ENCODE measurements at regions not wholly inside any gene's neighbourhood (a gene's known extent, or its start where the extent isn't known, plus 50 kb on each side); places are given as distances from the start of the nearest gene placed in this dataset.

DNA sequence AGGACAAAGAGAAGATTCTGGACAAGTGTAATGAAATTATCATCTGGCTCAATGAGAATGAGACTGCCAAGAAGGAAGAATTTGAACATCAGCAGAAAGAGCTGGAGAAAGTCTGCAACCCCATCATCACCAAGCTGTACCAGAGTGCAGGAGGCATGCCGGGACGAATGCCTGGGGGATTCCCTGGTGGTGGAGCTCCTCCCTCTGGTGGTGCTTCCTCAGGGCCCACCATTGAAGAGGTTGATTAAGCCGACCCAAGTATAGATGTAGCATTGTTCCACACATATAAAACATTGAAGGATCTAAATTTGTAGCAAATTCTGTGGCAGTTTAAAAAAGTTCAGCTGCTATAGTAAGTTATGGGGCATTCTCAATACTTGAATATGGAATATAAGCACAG, 174.3 kb upstream of the CCND2 start:
- H3K36me3 Mint-ChIP-seq (ENCODE audit: low read depth): no peaks in the 10 kb centered on the region
- H3K9me3 Mint-ChIP-seq: no peaks in the 10 kb centered on the region
- no peak overlapping the region for H3K4me3 Mint-ChIP-seq
- no peak for DNase-seq
- H3K4me1 Mint-ChIP-seq: no peaks in the 10 kb centered on the region
- ATAC-seq: no peak
- no peak overlapping the region for H3K27ac Mint-ChIP-seq
- H3K27me3 Mint-ChIP-seq: no peaks in the 10 kb centered on the region

DNA sequence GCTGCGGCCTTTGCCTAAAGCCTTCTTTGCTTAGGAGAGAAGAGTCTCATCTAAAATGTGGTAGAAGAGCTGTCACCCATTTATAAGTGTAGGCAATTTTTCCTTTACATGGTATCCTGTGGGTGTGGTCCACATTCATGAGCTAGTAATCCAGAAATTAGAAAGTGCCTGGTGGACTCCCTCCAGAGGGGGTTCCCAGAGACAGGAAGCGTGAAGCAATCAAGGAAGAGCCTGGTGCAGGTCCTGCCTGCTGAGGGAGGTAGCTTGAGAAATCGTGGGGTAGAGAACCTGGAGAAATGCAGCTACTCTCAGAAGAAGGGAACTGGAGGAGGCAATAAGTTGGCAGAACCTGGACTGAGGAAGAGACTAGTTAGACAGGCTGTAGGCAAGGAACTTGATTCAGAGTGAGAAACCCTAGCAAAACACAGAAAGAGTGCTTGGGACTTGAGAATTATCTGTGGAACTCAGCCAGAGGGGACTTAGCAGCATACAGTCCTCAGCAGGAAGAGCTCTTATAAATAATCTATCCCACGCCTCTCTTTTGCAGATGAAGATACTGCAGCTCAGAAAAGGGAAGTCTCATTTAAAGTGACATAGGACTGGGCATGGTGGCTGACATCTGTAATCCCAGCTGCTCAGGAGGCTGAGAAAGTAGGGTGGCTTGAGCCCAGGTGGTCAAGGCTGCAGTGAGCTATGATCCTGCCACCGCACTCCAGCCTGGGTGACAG, 182.4 kb upstream of the CCND2 start:
- H3K4me3 Mint-ChIP-seq: no peak overlapping the region
- H3K4me1 Mint-ChIP-seq: peaks cover 11% of the 10 kb centered on the region
- peaks cover 4% of the 10 kb centered on the region for H3K27me3 Mint-ChIP-seq
- no peak overlapping the region for H3K27ac Mint-ChIP-seq
- ATAC-seq: no peak
- DNase-seq: no peak
- no peaks in the 10 kb centered on the region for H3K36me3 Mint-ChIP-seq (ENCODE audit: low read depth)
- no peaks in the 10 kb centered on the region for H3K9me3 Mint-ChIP-seq

GRCh38 chr12:4089956-4090355, 183.6 kb upstream of the CCND2 start:
- no peak for ATAC-seq
- Mint-ChIP-seq H3K36me3 (ENCODE audit: low read depth) (no peaks in the 10 kb centered on the region), H3K4me1 (peaks cover 14% of the 10 kb centered on the region), H3K4me3 (no peak overlapping the region), H3K27ac (no peak overlapping the region), H3K27me3 (peaks cover 4% of the 10 kb centered on the region), H3K9me3 (no peaks in the 10 kb centered on the region)
- no peak for DNase-seq

- H3K27me3 Mint-ChIP-seq: peaks cover 4% of the 10 kb centered on the region
- H3K4me1 Mint-ChIP-seq: peaks cover 14% of the 10 kb centered on the region
- H3K9me3 Mint-ChIP-seq: no peaks in the 10 kb centered on the region
- H3K36me3 Mint-ChIP-seq (ENCODE audit: low read depth): no peaks in the 10 kb centered on the region
- H3K4me3 Mint-ChIP-seq: no peak overlapping the region
- no peak overlapping the region for H3K27ac Mint-ChIP-seq
- ATAC-seq (no peak), DNase-seq (no peak)
These were observed 184.4 kb upstream of the CCND2 start for GRCh38 chr12:4089121-4089606.

DNA sequence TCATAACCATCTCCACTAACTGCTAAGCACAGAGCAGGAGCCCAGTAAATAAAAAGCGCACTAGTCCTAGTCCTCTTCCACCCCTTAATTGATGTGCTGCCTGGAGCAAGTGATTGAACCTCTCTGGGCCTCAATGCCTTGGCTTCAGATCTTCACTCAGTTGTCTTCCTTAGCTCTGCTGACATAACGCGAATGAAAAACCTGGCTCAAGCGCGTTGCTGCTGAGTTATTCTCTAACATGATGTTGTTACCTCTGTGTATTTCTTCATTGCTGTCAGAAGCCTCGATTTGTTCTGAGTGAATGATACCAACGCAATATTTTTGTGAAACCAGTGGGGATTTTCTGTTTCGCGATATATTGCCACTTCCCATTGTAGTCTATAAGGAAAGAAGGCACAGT, 185.1 kb upstream of the CCND2 start:
- no peak for DNase-seq
- no peaks in the 10 kb centered on the region for H3K9me3 Mint-ChIP-seq
- no peak for ATAC-seq
- H3K36me3 Mint-ChIP-seq (ENCODE audit: low read depth): no peaks in the 10 kb centered on the region
- H3K4me1 Mint-ChIP-seq: peaks cover 14% of the 10 kb centered on the region
- no peak overlapping the region for H3K27ac Mint-ChIP-seq
- peaks cover 3% of the 10 kb centered on the region for H3K27me3 Mint-ChIP-seq
- no peak overlapping the region for H3K4me3 Mint-ChIP-seq

DNA sequence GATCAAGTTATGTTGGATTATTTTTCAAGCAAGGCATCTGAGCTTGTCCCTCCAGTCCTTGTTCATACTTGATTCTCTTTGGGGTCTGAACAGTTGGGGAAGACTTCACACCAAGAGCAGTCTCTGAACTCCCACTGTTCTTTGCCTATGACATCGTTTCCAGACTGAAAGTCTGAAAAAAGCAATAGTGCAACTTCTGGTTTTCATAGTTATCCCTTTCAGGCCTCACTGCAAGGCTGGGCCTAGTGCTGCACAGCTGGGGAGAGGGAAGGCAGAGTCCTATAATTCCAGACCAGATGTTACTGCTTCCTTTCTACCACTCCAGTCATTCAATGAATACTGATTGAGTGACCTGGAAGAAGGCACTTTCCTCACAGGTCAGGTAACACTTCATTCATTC, 187.1 kb upstream of the CCND2 start:
- H3K9me3 Mint-ChIP-seq: no peaks in the 10 kb centered on the region
- no peaks in the 10 kb centered on the region for H3K27me3 Mint-ChIP-seq
- peaks cover 14% of the 10 kb centered on the region for H3K4me1 Mint-ChIP-seq
- H3K36me3 Mint-ChIP-seq (ENCODE audit: low read depth): no peaks in the 10 kb centered on the region
- ATAC-seq: peak; percentile 59
- no peak overlapping the region for H3K27ac Mint-ChIP-seq
- DNase-seq: no peak
- H3K4me3 Mint-ChIP-seq: no peak overlapping the region

DNA sequence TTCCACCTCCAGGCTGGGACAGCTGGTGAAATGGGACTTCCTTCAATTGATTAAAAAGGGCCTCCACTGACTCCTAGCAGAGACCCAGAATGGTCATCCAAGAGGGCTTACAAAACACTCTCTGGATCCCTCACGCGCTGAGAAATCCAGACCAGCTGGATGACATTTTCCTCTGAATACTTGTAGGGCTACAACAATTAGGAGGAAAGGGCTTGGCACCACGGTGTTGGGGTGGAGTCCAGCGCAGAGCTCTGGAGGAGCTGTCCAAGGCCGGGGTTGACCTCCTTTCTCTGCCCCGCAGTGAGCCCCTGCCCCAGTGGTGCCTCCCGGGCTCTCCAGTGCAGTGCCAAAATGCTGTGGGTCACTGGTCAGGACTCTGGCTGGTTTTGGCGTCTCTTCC, 189.0 kb upstream of the CCND2 start:
- Mint-ChIP-seq H3K4me3 (no peak overlapping the region), H3K36me3 (ENCODE audit: low read depth) (no peaks in the 10 kb centered on the region)

DNA sequence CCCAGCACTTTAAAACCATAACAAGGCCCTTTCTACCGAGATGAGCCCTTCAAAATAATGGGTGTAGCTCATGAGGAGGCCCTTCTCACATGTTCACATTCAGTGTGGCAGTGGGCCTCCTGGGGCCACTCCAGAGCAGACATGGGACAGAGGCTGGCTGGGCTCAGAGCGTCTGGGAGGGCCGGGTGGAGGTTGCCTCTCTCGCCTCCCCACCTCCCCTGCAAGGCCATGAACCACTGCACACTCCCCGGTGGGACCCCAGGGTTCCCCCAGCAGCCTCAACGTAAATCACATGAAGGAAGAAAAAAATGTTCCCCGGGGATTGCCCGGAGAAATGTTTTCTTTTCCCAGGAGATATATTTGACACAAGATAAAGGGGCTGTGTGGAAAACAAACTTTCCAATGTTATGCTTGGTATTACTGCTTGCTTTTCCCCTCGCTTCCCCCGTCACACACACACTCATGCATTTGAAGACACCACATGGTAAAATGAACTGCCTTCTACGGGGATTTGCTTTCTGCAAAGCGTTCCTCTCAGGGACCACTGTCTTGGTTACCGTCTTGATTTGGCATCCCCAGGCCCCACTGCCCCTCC, 190.7 kb upstream of the CCND2 start:
- H3K4me1 Mint-ChIP-seq: peaks cover 9% of the 10 kb centered on the region
- H3K36me3 Mint-ChIP-seq (ENCODE audit: low read depth): no peaks in the 10 kb centered on the region
- no peaks in the 10 kb centered on the region for H3K9me3 Mint-ChIP-seq
- no peak overlapping the region for H3K4me3 Mint-ChIP-seq
- H3K27ac Mint-ChIP-seq: no peak overlapping the region
- ATAC-seq: no peak
- no peaks in the 10 kb centered on the region for H3K27me3 Mint-ChIP-seq
- no peak for DNase-seq

More for the DNA sequence above, 189.0 kb upstream of the CCND2 start:
- no peaks in the 10 kb centered on the region for H3K9me3 Mint-ChIP-seq
- no peak for DNase-seq
- no peak for ATAC-seq
- H3K4me1 Mint-ChIP-seq: peaks cover 8% of the 10 kb centered on the region
- no peaks in the 10 kb centered on the region for H3K27me3 Mint-ChIP-seq
- no peak overlapping the region for H3K27ac Mint-ChIP-seq

DNA sequence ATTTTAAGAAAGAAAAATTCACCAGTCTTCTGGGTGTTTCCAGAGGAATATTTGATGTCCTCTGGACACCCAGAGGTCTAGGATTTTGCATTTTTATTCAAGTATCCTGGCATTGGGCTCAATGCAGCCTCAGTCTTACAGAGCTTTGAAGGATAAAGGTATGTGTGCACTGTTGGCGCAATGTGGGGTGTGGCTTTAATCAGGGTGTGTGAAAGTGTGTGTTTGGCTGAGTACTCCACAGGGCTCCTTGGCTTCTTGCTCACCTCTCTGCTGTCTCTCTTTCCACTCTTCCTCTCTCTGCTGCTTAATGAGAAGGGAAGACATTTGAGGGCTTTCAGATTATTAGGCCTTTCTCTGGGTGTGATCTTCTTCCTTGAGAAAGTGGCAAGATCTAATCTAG, 193.3 kb upstream of the CCND2 start:
- Mint-ChIP-seq H3K27ac (no peak overlapping the region), H3K27me3 (no peaks in the 10 kb centered on the region), H3K9me3 (no peaks in the 10 kb centered on the region), H3K4me1 (peaks cover 4% of the 10 kb centered on the region), H3K36me3 (ENCODE audit: low read depth) (no peaks in the 10 kb centered on the region), H3K4me3 (no peak overlapping the region)
- ATAC-seq (no peak), DNase-seq (no peak)

- Mint-ChIP-seq H3K9me3 (no peaks in the 10 kb centered on the region), H3K36me3 (ENCODE audit: low read depth) (no peaks in the 10 kb centered on the region), H3K4me3 (no peak overlapping the region), H3K27ac (no peak overlapping the region), H3K4me1 (peaks cover 4% of the 10 kb centered on the region), H3K27me3 (no peaks in the 10 kb centered on the region)
- DNase-seq (no peak), ATAC-seq (no peak)
These were observed 199.4 kb upstream of the CCND2 start for GRCh38 chr12:4074129-4074528.

GRCh38 chr12:4069670-4070010, 196.4 kb upstream of the PARP11 start:
- DNase-seq (no peak), ATAC-seq (no peak)
- no peaks in the 10 kb centered on the region for H3K36me3 Mint-ChIP-seq (ENCODE audit: low read depth)
- no peaks in the 10 kb centered on the region for H3K9me3 Mint-ChIP-seq
- H3K4me1 Mint-ChIP-seq: peaks cover 2% of the 10 kb centered on the region
- no peak overlapping the region for H3K27ac Mint-ChIP-seq
- no peaks in the 10 kb centered on the region for H3K27me3 Mint-ChIP-seq
- no peak overlapping the region for H3K4me3 Mint-ChIP-seq

DNA sequence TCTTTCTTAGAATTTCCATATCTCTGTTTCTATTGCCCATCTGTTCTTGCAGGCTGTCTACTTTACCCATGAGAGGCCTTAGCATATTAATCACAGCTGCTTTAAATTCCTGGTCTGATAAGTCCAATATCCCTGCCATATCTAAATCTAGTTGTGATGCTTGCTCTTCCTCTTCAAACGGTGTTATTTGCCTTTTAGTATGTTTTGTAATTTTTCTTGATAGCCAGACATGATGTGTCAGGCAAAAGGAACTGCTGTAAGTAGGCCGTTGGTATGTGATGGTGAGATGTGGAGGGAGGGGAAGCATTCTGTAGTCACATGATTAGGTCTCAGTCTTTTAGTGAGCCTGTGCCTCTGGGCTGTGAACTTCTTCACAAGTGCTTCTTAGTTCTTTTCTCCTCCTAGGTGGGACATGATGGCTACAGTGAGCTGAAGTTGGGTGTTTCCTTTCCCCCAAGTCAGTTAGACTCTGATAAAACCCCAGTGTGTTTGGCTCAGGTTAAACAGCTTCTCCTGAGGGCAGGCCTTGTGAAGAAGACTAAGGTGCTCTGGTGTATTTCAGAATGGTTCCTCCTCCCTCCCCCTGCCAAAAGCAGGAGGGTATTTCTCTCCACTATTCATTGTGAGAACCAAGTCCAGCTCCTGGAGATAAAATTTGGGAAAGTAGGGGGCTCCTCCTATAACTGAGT, 195.9 kb upstream of the PARP11 start:
- Mint-ChIP-seq H3K27me3 (no peaks in the 10 kb centered on the region), H3K27ac (no peak overlapping the region)
- no peak for DNase-seq

DNA sequence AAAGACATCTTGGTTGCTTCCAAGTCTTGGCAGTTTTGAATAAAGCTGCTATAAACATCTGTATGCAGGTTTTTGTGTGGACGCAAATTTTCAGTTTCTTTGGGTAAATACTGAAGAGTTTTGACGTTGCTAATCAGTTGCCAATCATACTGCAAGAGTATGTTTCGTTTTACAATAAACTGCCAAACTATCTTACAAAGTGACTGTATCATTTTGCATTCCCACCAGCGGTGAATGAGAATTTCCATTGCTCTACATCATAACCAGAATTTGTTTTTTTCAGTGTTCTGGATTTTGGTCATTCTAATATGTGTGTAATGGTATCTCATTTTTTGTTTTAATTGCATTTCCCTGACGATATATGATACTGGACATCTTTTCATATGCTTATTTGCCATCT, 190.8 kb upstream of the PARP11 start:
- H3K27me3 Mint-ChIP-seq: no peaks in the 10 kb centered on the region
- DNase-seq: no peak
- peak; percentile 46 for ATAC-seq
- no peaks in the 10 kb centered on the region for H3K36me3 Mint-ChIP-seq (ENCODE audit: low read depth)
- H3K9me3 Mint-ChIP-seq: no peaks in the 10 kb centered on the region
- H3K4me1 Mint-ChIP-seq: peaks cover 5% of the 10 kb centered on the region
- H3K4me3 Mint-ChIP-seq: no peak overlapping the region
- no peak overlapping the region for H3K27ac Mint-ChIP-seq

More for the DNA sequence above, 195.9 kb upstream of the PARP11 start:
- Mint-ChIP-seq H3K9me3 (no peaks in the 10 kb centered on the region), H3K4me1 (peaks cover 5% of the 10 kb centered on the region), H3K36me3 (ENCODE audit: low read depth) (no peaks in the 10 kb centered on the region), H3K4me3 (no peak overlapping the region)
- ATAC-seq: no peak

DNA sequence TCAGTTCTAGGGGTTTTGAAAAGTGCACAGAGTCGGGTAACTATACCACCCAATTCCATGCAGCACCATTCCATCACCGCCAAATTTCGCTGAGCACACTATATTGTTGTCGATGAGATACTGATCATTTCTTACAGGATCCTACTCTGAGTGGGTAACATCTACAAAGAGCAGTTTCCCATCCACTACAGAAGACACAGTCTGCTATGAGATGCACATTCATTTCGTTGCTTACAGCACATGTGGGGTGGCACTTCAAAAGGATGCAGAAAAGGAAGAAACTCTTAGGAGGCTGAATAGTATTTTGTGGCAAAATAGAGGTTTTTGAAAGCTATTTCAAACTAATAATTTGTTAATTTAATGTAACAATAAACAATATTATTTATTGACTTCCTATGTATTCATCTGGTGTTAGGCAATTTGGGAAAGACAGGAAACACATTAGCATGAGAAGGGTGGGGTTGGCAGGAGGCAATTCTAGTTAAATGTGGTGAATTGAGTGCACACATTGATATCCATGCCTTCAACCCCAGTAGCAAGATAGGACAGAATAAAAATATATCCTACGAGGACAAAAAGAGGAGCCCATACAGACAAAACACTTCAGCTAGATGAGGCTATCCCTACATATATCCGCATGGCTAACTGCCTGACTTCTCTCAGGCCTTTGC, 186.8 kb upstream of the PARP11 start:
- H3K9me3 Mint-ChIP-seq: no peaks in the 10 kb centered on the region
- DNase-seq (no peak), ATAC-seq (no peak)
- H3K4me1 Mint-ChIP-seq: peaks cover 25% of the 10 kb centered on the region
- no peak overlapping the region for H3K4me3 Mint-ChIP-seq
- H3K27me3 Mint-ChIP-seq: no peaks in the 10 kb centered on the region
- no peak overlapping the region for H3K27ac Mint-ChIP-seq
- no peaks in the 10 kb centered on the region for H3K36me3 Mint-ChIP-seq (ENCODE audit: low read depth)

Measured in activated naive CD8-positive, alpha-beta T cell treated with anti-CD3 and anti-CD28 coated beads, Interleukin-2, amount 50 U/mL, for 24 hours (primary cell).